Esophagus muscularis mucosa (tissue), 4 donors: ENCODE measurements at regions not wholly inside any gene's neighbourhood (a gene's known extent, or its start where the extent isn't known, plus 50 kb on each side); places are given as distances from the start of the nearest gene placed in this dataset.

Experiments used
- DNase-seq: peaks from one replicate; pipeline ENCODE4 v3.0.0-alpha.2; 2017; ENCODE audit errors: extremely low spot score
- H3K27ac ChIP-seq, 4 donors: fragments of 200-600 bp; sonication (generic); replicated peaks in 1 of 4; 1 replicate in 3 of 4; 2 replicates in 1 of 4; pipeline ENCODE4 v1.5.1; 2016 to 2019; ENCODE audit warnings: mild to moderate bottlenecking in 1 of 4
- H3K27me3 ChIP-seq, 4 donors: fragments of 200-600 bp; sonication (generic); one replicate each; pipeline versions ENCODE4 v1.5.1 to v1.6.0; 2016 to 2019
- H3K36me3 ChIP-seq, 4 donors: fragments of 200-600 bp; sonication (generic); one replicate each; pipeline ENCODE4 v1.5.1; 2016 to 2019
- H3K4me1 ChIP-seq, 4 donors: fragments of 200-600 bp; sonication (generic); one replicate each; pipeline ENCODE4 v1.5.1; 2016 to 2019
- H3K4me3 ChIP-seq, 4 donors: fragments of 200-600 bp; sonication (generic); 1 replicate in 2 of 4; 2 replicates in 2 of 4; pipeline ENCODE4 v1.5.1; 2016 to 2019; ENCODE audit warnings: mild to moderate bottlenecking in 4 of 4, moderate library complexity in 1 of 4
- H3K9me3 ChIP-seq, 4 donors: fragments of 200-600 bp; sonication (generic); 1 replicate in 3 of 4; 2 replicates in 1 of 4; pipeline ENCODE4 v1.5.1; 2016 to 2019
- CTCF ChIP-seq, 3 experiments: fragments of 200-600 bp in 2 of 3; fragments of 450-650 bp in 1 of 3; sonication (generic) in 2 of 3; IDR thresholded peaks; one replicate each; pipeline ENCODE4 v1.5.1; 2017 to 2019; ENCODE audit warnings: antibody characterized with exemption in 3 of 3, mild to moderate bottlenecking in 2 of 3, moderate library complexity in 1 of 3
- EP300 ChIP-seq: sonication (generic); formaldehyde crosslinking; IDR thresholded peaks from one replicate; pipeline ENCODE4 v1.6.1; 2017; ENCODE audit warnings: antibody characterized with exemption
- POLR2A ChIP-seq: fragments of 450-650 bp; IDR thresholded peaks from one replicate; pipeline ENCODE4 v1.6.1; 2017; ENCODE audit warnings: antibody characterized with exemption, moderate library complexity, mild to moderate bottlenecking, low read depth
- POLR2AphosphoS5 ChIP-seq, 2 donors: sonication (generic); formaldehyde crosslinking; IDR thresholded peaks; one replicate each; pipeline ENCODE4 v1.6.1; 2017; ENCODE audit warnings: antibody characterized with exemption in 2 of 2
- WGBS: methylation state at CpG from one replicate; pipeline ENCODE4 v1.1.5; 2018; 5-methylcytosine and 5-hydroxymethylcytosine counted together
- intact Hi-C: fragments of 100-400 bp; cut with DNase I; formaldehyde crosslinking; loops from one replicate; pipeline ENCODE4 v1.15.1; 2023

- intact Hi-C loops, result no loop called here
- no peaks in the 10 kb centered on the region for H3K4me1 ChIP-seq
- WGBS, result 81% methylated on average over 4 of the region's 4 CpGs
- no peaks in the 10 kb centered on the region for H3K27me3 ChIP-seq
- no peak overlapping the region for H3K27ac ChIP-seq
- no peak overlapping the region for H3K4me3 ChIP-seq
- TF ChIP-seq CTCF (IDR thresholded peaks at IDR 0.05), result no peak
- TF ChIP-seq EP300, result no peak
- TF ChIP-seq POLR2A, result no peak
- TF ChIP-seq POLR2AphosphoS5 (IDR thresholded peaks at IDR 0.05), result no peak
- no peaks in the 10 kb centered on the region for H3K36me3 ChIP-seq
- H3K9me3 ChIP-seq, result no peaks in the 10 kb centered on the region
- no peak for DNase-seq
These were observed 851.1 kb downstream of the SLC4A3 start for GRCh38 chr2:220478305-220479058.

GRCh38 chr2:220482716-220483115 is 855.3 kb downstream of the SLC4A3 start:
- 86% methylated on average over 3 of the region's 3 CpGs for WGBS

GRCh38 chr2:220489121-220489520 is 861.7 kb downstream of the SLC4A3 start:
- intact Hi-C loops, result no loop called here
- no peaks in the 10 kb centered on the region for H3K36me3 ChIP-seq
- H3K4me1 ChIP-seq, result no peaks in the 10 kb centered on the region
- no peak for TF ChIP-seq CTCF (IDR thresholded peaks at IDR 0.05)
- no peak for TF ChIP-seq EP300
- no peak for TF ChIP-seq POLR2A
- TF ChIP-seq POLR2AphosphoS5 (IDR thresholded peaks at IDR 0.05), result no peak
- H3K9me3 ChIP-seq, result no peaks in the 10 kb centered on the region
- no peak for DNase-seq
- H3K27me3 ChIP-seq, result peaks cover 0 to 3% (median 0%) of the 10 kb centered on the region in 4 donors
- H3K4me3 ChIP-seq, result no peak overlapping the region
- no peak overlapping the region for H3K27ac ChIP-seq

More at GRCh38 chr2:220482716-220483115, 855.3 kb downstream of the SLC4A3 start:
- Histone ChIP-seq H3K27ac (no peak overlapping the region), H3K4me3 (no peak overlapping the region), H3K36me3 (no peaks in the 10 kb centered on the region), H3K9me3 (no peaks in the 10 kb centered on the region), H3K4me1 (no peaks in the 10 kb centered on the region), H3K27me3 (no peaks in the 10 kb centered on the region)
- no peak for TF ChIP-seq EP300
- no peak for TF ChIP-seq CTCF (IDR thresholded peaks at IDR 0.05)
- no peak for TF ChIP-seq POLR2AphosphoS5 (IDR thresholded peaks at IDR 0.05)
- no peak for TF ChIP-seq POLR2A
- intact Hi-C loops, result no loop called here
- peak; percentile 39 for DNase-seq

GRCh38 chr2:220491670-220492069 is 864.2 kb downstream of the SLC4A3 start:
- H3K27me3 ChIP-seq, result peaks cover 0 to 3% (median 0%) of the 10 kb centered on the region in 4 donors
- H3K9me3 ChIP-seq, result no peaks in the 10 kb centered on the region
- DNase-seq, result no peak
- H3K4me1 ChIP-seq, result no peaks in the 10 kb centered on the region
- TF ChIP-seq CTCF (IDR thresholded peaks at IDR 0.05) (no peak), EP300 (no peak), POLR2A (no peak), POLR2AphosphoS5 (IDR thresholded peaks at IDR 0.05) (no peak)
- H3K27ac ChIP-seq, result no peak overlapping the region
- H3K36me3 ChIP-seq, result no peaks in the 10 kb centered on the region
- 65% methylated on average over 4 of the region's 4 CpGs for WGBS
- intact Hi-C loops, result no loop called here
- H3K4me3 ChIP-seq, result no peak overlapping the region
